GM12878 (cell line): ENCODE measurements at regions not wholly inside any gene's neighbourhood (a gene's known extent, or its start where the extent isn't known, plus 50 kb on each side); places are given as distances from the start of the nearest gene placed in this dataset.

ENCODE experiments used
- ATAC-seq: fragments of 200-7000 bp; cut with Tn5 transposase; 3 replicates; pipeline ENCODE4 v1.9.1; 2020; ENCODE audit warnings: mild to moderate bottlenecking, moderate library complexity
- BruUV-seq: library from RNA; stranded (reverse); fragments of 400-500 nt; replicated peaks from 2 replicates; lab custom pipeline; 2021; lab: Mats Ljungman, UMichigan
- CTCF ChIA-PET: fragments of 300-600 bp; sonication (Branson Sonifier 250); formaldehyde crosslinking; extraction: SDS; loops from one replicate; lab custom pipeline; 2021; ENCODE audit warnings: inconsistent platforms; lab: Yijun Ruan, JAX
- POLR2A ChIA-PET: fragments of 350-600 bp; formaldehyde crosslinking; extraction: SDS; loops from one replicate; lab custom pipeline; 2021; ENCODE audit warnings: inconsistent platforms; lab: Charles Lee
- RAD21 ChIA-PET: fragments of 300-600 bp; sonication (Branson Sonifier 250); formaldehyde crosslinking; loops from one replicate; lab custom pipeline; 2023; ENCODE audit warnings: antibody characterized with exemption; ENCODE audit not compliant: unreplicated experiment; lab: Charles Lee
- SMC1A ChIA-PET: fragments of 300-600 bp; sonication (Branson Sonifier 250); formaldehyde crosslinking; loops from one replicate; lab custom pipeline; 2023; ENCODE audit not compliant: unreplicated experiment, uncharacterized antibody; lab: Charles Lee
- DNase-seq: peaks from one replicate; pipeline ENCODE4 v3.0.0-alpha.2; 2011; ENCODE audit warnings: low read depth, low spot score
- FAIRE-seq: peaks from 3 replicates; lab custom pipeline; 2011; peaks lifted over from hg19 to GRCh38; lab: Jason Lieb, UNC
- H2AFZ ChIP-seq: 2 replicates; pipeline ENCODE4 v1.6.0; 2011; ENCODE audit warnings: low read depth, low read length, control low read depth; ENCODE audit not compliant: control insufficient read depth
- H3K27ac ChIP-seq: 2 replicates; pipeline ENCODE4 v1.5.1; 2011; ENCODE audit warnings: control low read depth; ENCODE audit not compliant: control insufficient read depth, insufficient read depth
- H3K27me3 ChIP-seq, 2 experiments: replicated peaks in 1 of 2; 2 replicates each; pipeline versions ENCODE4 v1.6.0 to v1.6.1; 2011; ENCODE audit warnings: low read length in 1 of 2; ENCODE audit not compliant: control insufficient read depth in 2 of 2, insufficient read depth in 2 of 2
- H3K36me3 ChIP-seq, 2 experiments: 2 replicates each; pipeline ENCODE4 v1.5.1; 2011; ENCODE audit warnings: low read length in 1 of 2; ENCODE audit not compliant: control insufficient read depth in 2 of 2, insufficient read depth in 2 of 2
- H3K4me1 ChIP-seq: 2 replicates; pipeline ENCODE4 v1.6.1; 2011; ENCODE audit warnings: mild to moderate bottlenecking, low read length, moderate library complexity, mixed read lengths; ENCODE audit not compliant: control insufficient read depth, insufficient read depth
- H3K4me2 ChIP-seq: 2 replicates; pipeline ENCODE4 v1.6.0; 2011; ENCODE audit warnings: control low read depth; ENCODE audit not compliant: control insufficient read depth, insufficient read depth
- H3K4me3 ChIP-seq: fragments of 200-600 bp; sonication (generic); 2 replicates; pipeline ENCODE4 v1.5.1; 2016
- H3K79me2 ChIP-seq: 2 replicates; pipeline ENCODE4 v1.6.0; 2011; ENCODE audit warnings: low read length; ENCODE audit not compliant: control insufficient read depth, insufficient read depth
- H3K9ac ChIP-seq: 2 replicates; pipeline ENCODE4 v1.8.0; 2011; ENCODE audit warnings: low read length, control low read depth, mixed read lengths; ENCODE audit not compliant: control insufficient read depth, insufficient read depth
- H3K9me3 ChIP-seq: replicated peaks from 3 replicates; pipeline ENCODE4 v1.5.1; 2011; ENCODE audit warnings: mild to moderate bottlenecking, low read length; ENCODE audit not compliant: control insufficient read depth, insufficient read depth
- H4K20me1 ChIP-seq: 2 replicates; pipeline ENCODE4 v1.6.0; 2011; ENCODE audit not compliant: control insufficient read depth, insufficient read depth
- E4F1 ChIP-seq: fragments of 450-650 bp; IDR thresholded peaks from 2 replicates; pipeline ENCODE4 v1.6.1; 2018; ENCODE audit warnings: borderline replicate concordance, mild to moderate bottlenecking; ENCODE audit not compliant: partially characterized antibody
- EED ChIP-seq: sonication (generic); IDR thresholded peaks from 2 replicates; pipeline ENCODE4 v1.6.1; 2016; ENCODE audit warnings: antibody characterized with exemption, low read depth
- FOXK2 ChIP-seq: fragments of 450-650 bp; IDR thresholded peaks from 2 replicates; pipeline ENCODE4 v1.6.1; 2017; ENCODE audit warnings: mild to moderate bottlenecking, moderate library complexity
- LARP7 ChIP-seq: fragments of 450-650 bp; IDR thresholded peaks from 2 replicates; pipeline ENCODE4 v1.6.1; 2017; ENCODE audit warnings: mild to moderate bottlenecking
- NR2C1 ChIP-seq: fragments of 450-650 bp; IDR thresholded peaks from 2 replicates; pipeline ENCODE4 v1.6.1; 2017; ENCODE audit warnings: antibody characterized with exemption, mild to moderate bottlenecking, moderate library complexity
- RFX5 ChIP-seq: IDR thresholded peaks from 2 replicates; pipeline ENCODE4 v1.6.1; 2011; ENCODE audit warnings: low read depth, low read length, improper control_type of control experiment
- TCF12 ChIP-seq: IDR thresholded peaks from 2 replicates; pipeline ENCODE4 v1.6.1; 2011; ENCODE audit warnings: low read depth, mild to moderate bottlenecking, low read length
- TCF3 ChIP-seq: IDR thresholded peaks from 2 replicates; pipeline ENCODE4 v1.6.1; 2012; ENCODE audit warnings: low read depth, mild to moderate bottlenecking, low read length, borderline replicate concordance; ENCODE audit not compliant: insufficient read depth
- YBX1 ChIP-seq: fragments of 450-650 bp; IDR thresholded peaks from 2 replicates; pipeline ENCODE4 v1.6.1; 2016; ENCODE audit warnings: antibody characterized with exemption
- YY1 ChIP-seq: IDR thresholded peaks from 2 replicates; pipeline ENCODE4 v1.6.1; 2011; ENCODE audit warnings: low read depth, mild to moderate bottlenecking, low read length
- ZSCAN29 ChIP-seq: fragments of 450-650 bp; IDR thresholded peaks from 2 replicates; pipeline ENCODE4 v1.6.1; 2017; ENCODE audit warnings: mild to moderate bottlenecking, moderate library complexity
- WGBS: methylation state at CpG from one replicate; pipeline ENCODE4 v1.1.6; 2016; ENCODE audit warnings: low lambda C conversion rate; ENCODE audit not compliant: insufficient replicate concordance, insufficient coverage; ENCODE audit errors: missing lambda C conversion rate; 5-methylcytosine and 5-hydroxymethylcytosine counted together
- in situ Hi-C: fragments of 300-500 bp; cut with MboI; formaldehyde crosslinking; loops from 9 replicates; pipeline ENCODE4 v1.14.3; 2018; ENCODE audit warnings: mixed read lengths
- intact Hi-C: fragments of 100-400 bp; cut with micrococcal nuclease; formaldehyde crosslinking; loops from one replicate; pipeline ENCODE4 v1.14.2; 2022; ENCODE audit not compliant: unreplicated experiment
- TF ChIP-seq, protein P1 (sequence below): IDR thresholded peaks from 2 replicates; pipeline ENCODE4 v1.6.1; 2012; ENCODE audit warnings: low read length, inconsistent platforms

DNA sequence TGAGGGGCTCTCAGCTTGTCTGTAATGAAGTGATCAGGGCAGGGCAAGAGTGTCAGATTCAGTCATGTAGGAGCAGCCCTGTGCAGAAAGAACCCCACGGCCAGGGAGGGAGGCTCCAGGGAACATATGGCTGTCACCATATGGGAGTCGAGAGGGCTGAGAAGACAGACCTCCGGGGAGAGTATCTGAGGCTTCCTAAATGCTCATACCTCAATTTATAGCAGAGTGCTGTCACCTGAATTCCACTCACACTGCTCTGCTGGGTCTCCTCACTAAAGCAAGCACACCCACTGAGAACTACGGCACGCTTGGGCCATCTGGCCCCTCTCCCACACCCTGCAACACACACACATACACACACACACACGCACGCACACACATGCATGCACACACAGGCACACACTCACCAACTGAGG is 92.3 kb upstream of the TJP1 start:
- ChIA-PET CTCF (no interaction called here), RAD21 (no interaction called here), SMC1A (no interaction called here), POLR2A (no interaction called here)
- no peaks in the 10 kb centered on the region; a peak in 1 of 4 replicates for H3K27me3 ChIP-seq
- no peaks in the 10 kb centered on the region for H4K20me1 ChIP-seq
- no peak overlapping the region for H3K27ac ChIP-seq
- no peak overlapping the region for H3K4me2 ChIP-seq
- no peak overlapping the region for H2AFZ ChIP-seq
- H3K4me1 ChIP-seq = no peaks in the 10 kb centered on the region
- WGBS = 12% methylated on average over 7 of the region's 7 CpGs
- no peak for DNase-seq
- H3K9me3 ChIP-seq = no peaks in the 10 kb centered on the region; the same call in 2 of the 3 replicates
- intact Hi-C loops (no loop called here), in situ Hi-C loops (no loop called here)
- no peaks in the 10 kb centered on the region for H3K36me3 ChIP-seq
- ATAC-seq = no peak
- H3K79me2 ChIP-seq = no peaks in the 10 kb centered on the region
- TF ChIP-seq YBX1 (no peak), E4F1 (no peak), EED (no peak), YY1 (no peak), FOXK2 (no peak), LARP7 (no peak), NR2C1 (no peak), TCF3 (no peak), TCF12 (no peak), RFX5 (no peak), ZSCAN29 (no peak)
- TF ChIP-seq, protein P1, sequence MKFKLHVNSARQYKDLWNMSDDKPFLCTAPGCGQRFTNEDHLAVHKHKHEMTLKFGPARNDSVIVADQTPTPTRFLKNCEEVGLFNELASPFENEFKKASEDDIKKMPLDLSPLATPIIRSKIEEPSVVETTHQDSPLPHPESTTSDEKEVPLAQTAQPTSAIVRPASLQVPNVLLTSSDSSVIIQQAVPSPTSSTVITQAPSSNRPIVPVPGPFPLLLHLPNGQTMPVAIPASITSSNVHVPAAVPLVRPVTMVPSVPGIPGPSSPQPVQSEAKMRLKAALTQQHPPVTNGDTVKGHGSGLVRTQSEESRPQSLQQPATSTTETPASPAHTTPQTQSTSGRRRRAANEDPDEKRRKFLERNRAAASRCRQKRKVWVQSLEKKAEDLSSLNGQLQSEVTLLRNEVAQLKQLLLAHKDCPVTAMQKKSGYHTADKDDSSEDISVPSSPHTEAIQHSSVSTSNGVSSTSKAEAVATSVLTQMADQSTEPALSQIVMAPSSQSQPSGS = no peak
- no peak for FAIRE-seq
- BruUV-seq = no TSS peak
- no peak overlapping the region for H3K9ac ChIP-seq
- H3K4me3 ChIP-seq = no peak overlapping the region
